WTC11 (cell line): ENCODE measurements at regions not wholly inside any gene's neighbourhood (a gene's known extent, or its start where the extent isn't known, plus 50 kb on each side); places are given as distances from the start of the nearest gene placed in this dataset.

Experiments
- ATAC-seq: fragments of 200-7000 bp; cut with Tn5 transposase; 2 replicates; pipeline ENCODE4 v1.10.0; 2021; ENCODE audit warnings: mild to moderate bottlenecking, moderate library complexity
- CTCF ChIA-PET: fragments of 300-600 bp; sonication (Branson Sonifier 250); formaldehyde crosslinking; loops from one replicate; lab custom pipeline; 2021; ENCODE audit warnings: antibody characterized with exemption; lab: Charles Lee
- POLR2A ChIA-PET: fragments of 350-600 bp; sonication (Branson Sonifier 250); formaldehyde crosslinking; loops from one replicate; lab custom pipeline; 2021; ENCODE audit warnings: antibody characterized with exemption; lab: Charles Lee
- DNase-seq: peaks from one replicate; pipeline ENCODE4 v3.0.0; 2021; ENCODE audit warnings: low spot score
- H3K27ac Mint-ChIP-seq: 2 replicates; pipeline ENCODE4 v1.8.0; 2021; ENCODE audit warnings: mixed read lengths
- H3K27me3 Mint-ChIP-seq: 2 replicates; pipeline ENCODE4 v1.8.0; 2021; ENCODE audit warnings: low read depth, mild to moderate bottlenecking, moderate library complexity, mixed read lengths
- H3K36me3 Mint-ChIP-seq: 2 replicates; pipeline ENCODE4 v1.8.0; 2021; ENCODE audit warnings: mixed read lengths
- H3K4me1 Mint-ChIP-seq: 2 replicates; pipeline ENCODE4 v1.8.0; 2022; ENCODE audit warnings: mixed read lengths
- H3K4me3 Mint-ChIP-seq: 2 replicates; pipeline ENCODE4 v1.8.0; 2021; ENCODE audit warnings: mild to moderate bottlenecking, moderate library complexity, mixed read lengths
- H3K9me3 Mint-ChIP-seq: 2 replicates; pipeline ENCODE4 v1.8.0; 2021; ENCODE audit warnings: mixed read lengths
- CREB1 ChIP-seq: sonication (generic); formaldehyde crosslinking; IDR thresholded peaks from 2 replicates; pipeline ENCODE4 v1.8.0; 2023; ENCODE audit warnings: mild to moderate bottlenecking, missing genetic modification reagents
- ELF4 ChIP-seq: sonication (generic); formaldehyde crosslinking; IDR thresholded peaks from 2 replicates; pipeline ENCODE4 v1.8.1; 2022; ENCODE audit warnings: low read depth, mild to moderate bottlenecking, moderate library complexity, missing genetic modification reagents
- ESRRA ChIP-seq: sonication (generic); formaldehyde crosslinking; IDR thresholded peaks from 2 replicates; pipeline ENCODE4 v1.8.1; 2022; ENCODE audit warnings: mild to moderate bottlenecking, missing genetic modification reagents, borderline replicate concordance
- ETV6 ChIP-seq: sonication (generic); formaldehyde crosslinking; IDR thresholded peaks from 2 replicates; pipeline ENCODE4 v1.8.1; 2022; ENCODE audit warnings: mild to moderate bottlenecking, missing genetic modification reagents
- FOXK1 ChIP-seq: sonication (generic); formaldehyde crosslinking; IDR thresholded peaks from 2 replicates; pipeline ENCODE4 v1.8.0; 2022; ENCODE audit warnings: mild to moderate bottlenecking, moderate library complexity, missing genetic modification reagents
- HMGA2 ChIP-seq: fragments of 250-450 bp; sonication (Bioruptor Pico); IDR thresholded peaks from 2 replicates; pipeline ENCODE4 v1.4.0; 2021; ENCODE audit warnings: mild to moderate bottlenecking, moderate library complexity
- MYBL2 ChIP-seq: sonication (generic); formaldehyde crosslinking; IDR thresholded peaks from 2 replicates; pipeline ENCODE4 v1.8.1; 2023; ENCODE audit warnings: mild to moderate bottlenecking, moderate library complexity, missing genetic modification reagents
- NR1H2 ChIP-seq: sonication (generic); formaldehyde crosslinking; IDR thresholded peaks from 2 replicates; pipeline ENCODE4 v1.9.0; 2021; ENCODE audit warnings: mild to moderate bottlenecking, moderate library complexity, missing genetic modification reagents
- PRRX2 ChIP-seq: fragments of 250-450 bp; sonication (Bioruptor Pico); IDR thresholded peaks from 2 replicates; pipeline ENCODE4 v1.8.0; 2021; ENCODE audit warnings: mild to moderate bottlenecking
- ZNF121 ChIP-seq: sonication (generic); formaldehyde crosslinking; IDR thresholded peaks from 2 replicates; pipeline ENCODE4 v1.8.0; 2023; ENCODE audit warnings: missing genetic modification reagents
- ZNF671 ChIP-seq: fragments of 250-450 bp; sonication (Bioruptor Pico); IDR thresholded peaks from 2 replicates; pipeline ENCODE4 v1.8.0; 2021; ENCODE audit warnings: mild to moderate bottlenecking
- TF ChIP-seq, protein P1 (sequence below): sonication (generic); formaldehyde crosslinking; IDR thresholded peaks from 2 replicates; pipeline ENCODE4 v1.8.1; 2023; ENCODE audit warnings: mild to moderate bottlenecking, missing genetic modification reagents
- TF ChIP-seq, protein P2 (sequence below): sonication (generic); formaldehyde crosslinking; IDR thresholded peaks from 2 replicates; pipeline ENCODE4 v1.8.1; 2022; ENCODE audit warnings: missing genetic modification reagents, borderline replicate concordance
- TF ChIP-seq, protein P3 (sequence below): fragments of 250-450 bp; sonication (Bioruptor Pico); IDR thresholded peaks from 2 replicates; pipeline ENCODE4 v1.9.0; 2021; ENCODE audit warnings: mild to moderate bottlenecking, borderline replicate concordance
- TF ChIP-seq, protein P4 (sequence below): fragments of 250-450 bp; sonication (Bioruptor Pico); IDR thresholded peaks from 2 replicates; pipeline ENCODE4 v1.9.0; 2021; ENCODE audit warnings: mild to moderate bottlenecking
- TF ChIP-seq, protein P5 (sequence below): fragments of 250-450 bp; sonication (Bioruptor Pico); IDR thresholded peaks from 2 replicates; pipeline ENCODE4 v1.8.0; 2021; ENCODE audit warnings: mild to moderate bottlenecking
- TF ChIP-seq, protein P6 (sequence below): sonication (generic); formaldehyde crosslinking; IDR thresholded peaks from 2 replicates; pipeline ENCODE4 v1.8.0; 2023; ENCODE audit warnings: mild to moderate bottlenecking, missing genetic modification reagents
- TF ChIP-seq, protein P7 (sequence below): sonication (generic); formaldehyde crosslinking; IDR thresholded peaks from 2 replicates; pipeline ENCODE4 v1.8.0; 2022; ENCODE audit warnings: mild to moderate bottlenecking, missing genetic modification reagents

DNA sequence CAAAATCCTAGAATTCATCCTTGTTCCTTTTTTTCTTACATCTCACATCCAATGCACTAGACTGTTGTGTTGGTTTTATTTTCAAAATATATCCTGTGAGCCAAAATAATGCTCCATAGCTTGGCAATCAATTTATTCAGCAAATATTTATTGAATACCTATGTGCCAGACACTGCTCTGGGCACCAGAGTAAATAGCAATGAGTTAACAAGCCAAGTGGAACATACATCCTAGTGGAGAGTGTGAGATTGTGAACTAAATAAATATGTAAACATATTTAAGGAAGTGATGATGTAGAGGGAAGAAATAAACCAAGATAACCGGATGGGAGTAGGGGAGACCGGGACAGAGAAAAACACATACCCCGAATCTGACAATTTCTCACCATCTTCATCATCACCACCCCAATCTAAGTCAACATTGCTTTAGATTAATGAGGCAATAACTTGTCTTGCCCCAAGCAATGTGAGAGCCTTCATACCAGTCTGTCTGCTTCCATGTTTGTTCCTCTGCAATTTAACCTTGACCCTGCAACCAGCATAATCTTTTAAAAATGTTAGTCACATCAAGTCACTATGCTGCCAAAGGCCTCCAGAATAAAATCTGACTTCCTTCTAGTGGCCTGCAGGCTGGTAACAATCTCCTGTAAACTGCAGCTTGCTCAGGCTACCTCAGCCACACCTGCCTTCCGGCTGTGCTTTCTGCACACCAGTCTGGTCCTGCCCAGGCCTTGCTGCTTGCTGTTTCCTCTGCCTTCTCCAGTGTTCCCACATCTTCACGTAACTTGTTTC lies 199.2 kb downstream of the DLEU7 start:
- H3K4me1 Mint-ChIP-seq, result peaks cover 3% of the 10 kb centered on the region; the same call in 1 of the 2 replicates
- CTCF ChIA-PET, result no interaction called here
- no peak for ATAC-seq
- H3K36me3 Mint-ChIP-seq, result no peaks in the 10 kb centered on the region
- TF ChIP-seq, protein P1, sequence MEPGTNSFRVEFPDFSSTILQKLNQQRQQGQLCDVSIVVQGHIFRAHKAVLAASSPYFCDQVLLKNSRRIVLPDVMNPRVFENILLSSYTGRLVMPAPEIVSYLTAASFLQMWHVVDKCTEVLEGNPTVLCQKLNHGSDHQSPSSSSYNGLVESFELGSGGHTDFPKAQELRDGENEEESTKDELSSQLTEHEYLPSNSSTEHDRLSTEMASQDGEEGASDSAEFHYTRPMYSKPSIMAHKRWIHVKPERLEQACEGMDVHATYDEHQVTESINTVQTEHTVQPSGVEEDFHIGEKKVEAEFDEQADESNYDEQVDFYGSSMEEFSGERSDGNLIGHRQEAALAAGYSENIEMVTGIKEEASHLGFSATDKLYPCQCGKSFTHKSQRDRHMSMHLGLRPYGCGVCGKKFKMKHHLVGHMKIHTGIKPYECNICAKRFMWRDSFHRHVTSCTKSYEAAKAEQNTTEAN (CRISPR knock-in tag), result no peak
- TF ChIP-seq MYBL2 (CRISPR knock-in tag), result no peak
- no peak for TF ChIP-seq ZNF121 (CRISPR knock-in tag)
- no peak for TF ChIP-seq HMGA2 (CRISPR knock-in tag)
- TF ChIP-seq, protein P2, sequence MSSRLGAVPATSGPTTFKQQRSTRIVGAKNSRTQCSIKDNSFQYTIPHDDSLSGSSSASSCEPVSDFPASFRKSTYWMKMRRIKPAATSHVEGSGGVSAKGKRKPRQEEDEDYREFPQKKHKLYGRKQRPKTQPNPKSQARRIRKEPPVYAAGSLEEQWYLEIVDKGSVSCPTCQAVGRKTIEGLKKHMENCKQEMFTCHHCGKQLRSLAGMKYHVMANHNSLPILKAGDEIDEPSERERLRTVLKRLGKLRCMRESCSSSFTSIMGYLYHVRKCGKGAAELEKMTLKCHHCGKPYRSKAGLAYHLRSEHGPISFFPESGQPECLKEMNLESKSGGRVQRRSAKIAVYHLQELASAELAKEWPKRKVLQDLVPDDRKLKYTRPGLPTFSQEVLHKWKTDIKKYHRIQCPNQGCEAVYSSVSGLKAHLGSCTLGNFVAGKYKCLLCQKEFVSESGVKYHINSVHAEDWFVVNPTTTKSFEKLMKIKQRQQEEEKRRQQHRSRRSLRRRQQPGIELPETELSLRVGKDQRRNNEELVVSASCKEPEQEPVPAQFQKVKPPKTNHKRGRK (CRISPR knock-in tag), result no peak
- TF ChIP-seq, protein P3, sequence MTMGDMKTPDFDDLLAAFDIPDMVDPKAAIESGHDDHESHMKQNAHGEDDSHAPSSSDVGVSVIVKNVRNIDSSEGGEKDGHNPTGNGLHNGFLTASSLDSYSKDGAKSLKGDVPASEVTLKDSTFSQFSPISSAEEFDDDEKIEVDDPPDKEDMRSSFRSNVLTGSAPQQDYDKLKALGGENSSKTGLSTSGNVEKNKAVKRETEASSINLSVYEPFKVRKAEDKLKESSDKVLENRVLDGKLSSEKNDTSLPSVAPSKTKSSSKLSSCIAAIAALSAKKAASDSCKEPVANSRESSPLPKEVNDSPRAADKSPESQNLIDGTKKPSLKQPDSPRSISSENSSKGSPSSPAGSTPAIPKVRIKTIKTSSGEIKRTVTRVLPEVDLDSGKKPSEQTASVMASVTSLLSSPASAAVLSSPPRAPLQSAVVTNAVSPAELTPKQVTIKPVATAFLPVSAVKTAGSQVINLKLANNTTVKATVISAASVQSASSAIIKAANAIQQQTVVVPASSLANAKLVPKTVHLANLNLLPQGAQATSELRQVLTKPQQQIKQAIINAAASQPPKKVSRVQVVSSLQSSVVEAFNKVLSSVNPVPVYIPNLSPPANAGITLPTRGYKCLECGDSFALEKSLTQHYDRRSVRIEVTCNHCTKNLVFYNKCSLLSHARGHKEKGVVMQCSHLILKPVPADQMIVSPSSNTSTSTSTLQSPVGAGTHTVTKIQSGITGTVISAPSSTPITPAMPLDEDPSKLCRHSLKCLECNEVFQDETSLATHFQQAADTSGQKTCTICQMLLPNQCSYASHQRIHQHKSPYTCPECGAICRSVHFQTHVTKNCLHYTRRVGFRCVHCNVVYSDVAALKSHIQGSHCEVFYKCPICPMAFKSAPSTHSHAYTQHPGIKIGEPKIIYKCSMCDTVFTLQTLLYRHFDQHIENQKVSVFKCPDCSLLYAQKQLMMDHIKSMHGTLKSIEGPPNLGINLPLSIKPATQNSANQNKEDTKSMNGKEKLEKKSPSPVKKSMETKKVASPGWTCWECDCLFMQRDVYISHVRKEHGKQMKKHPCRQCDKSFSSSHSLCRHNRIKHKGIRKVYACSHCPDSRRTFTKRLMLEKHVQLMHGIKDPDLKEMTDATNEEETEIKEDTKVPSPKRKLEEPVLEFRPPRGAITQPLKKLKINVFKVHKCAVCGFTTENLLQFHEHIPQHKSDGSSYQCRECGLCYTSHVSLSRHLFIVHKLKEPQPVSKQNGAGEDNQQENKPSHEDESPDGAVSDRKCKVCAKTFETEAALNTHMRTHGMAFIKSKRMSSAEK (CRISPR knock-in tag), result no peak
- TF ChIP-seq, protein P4, sequence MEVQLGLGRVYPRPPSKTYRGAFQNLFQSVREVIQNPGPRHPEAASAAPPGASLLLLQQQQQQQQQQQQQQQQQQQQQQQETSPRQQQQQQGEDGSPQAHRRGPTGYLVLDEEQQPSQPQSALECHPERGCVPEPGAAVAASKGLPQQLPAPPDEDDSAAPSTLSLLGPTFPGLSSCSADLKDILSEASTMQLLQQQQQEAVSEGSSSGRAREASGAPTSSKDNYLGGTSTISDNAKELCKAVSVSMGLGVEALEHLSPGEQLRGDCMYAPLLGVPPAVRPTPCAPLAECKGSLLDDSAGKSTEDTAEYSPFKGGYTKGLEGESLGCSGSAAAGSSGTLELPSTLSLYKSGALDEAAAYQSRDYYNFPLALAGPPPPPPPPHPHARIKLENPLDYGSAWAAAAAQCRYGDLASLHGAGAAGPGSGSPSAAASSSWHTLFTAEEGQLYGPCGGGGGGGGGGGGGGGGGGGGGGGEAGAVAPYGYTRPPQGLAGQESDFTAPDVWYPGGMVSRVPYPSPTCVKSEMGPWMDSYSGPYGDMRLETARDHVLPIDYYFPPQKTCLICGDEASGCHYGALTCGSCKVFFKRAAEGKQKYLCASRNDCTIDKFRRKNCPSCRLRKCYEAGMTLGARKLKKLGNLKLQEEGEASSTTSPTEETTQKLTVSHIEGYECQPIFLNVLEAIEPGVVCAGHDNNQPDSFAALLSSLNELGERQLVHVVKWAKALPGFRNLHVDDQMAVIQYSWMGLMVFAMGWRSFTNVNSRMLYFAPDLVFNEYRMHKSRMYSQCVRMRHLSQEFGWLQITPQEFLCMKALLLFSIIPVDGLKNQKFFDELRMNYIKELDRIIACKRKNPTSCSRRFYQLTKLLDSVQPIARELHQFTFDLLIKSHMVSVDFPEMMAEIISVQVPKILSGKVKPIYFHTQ (CRISPR knock-in tag), result no peak
- TF ChIP-seq ELF4 (CRISPR knock-in tag), result no peak
- TF ChIP-seq, protein P5, sequence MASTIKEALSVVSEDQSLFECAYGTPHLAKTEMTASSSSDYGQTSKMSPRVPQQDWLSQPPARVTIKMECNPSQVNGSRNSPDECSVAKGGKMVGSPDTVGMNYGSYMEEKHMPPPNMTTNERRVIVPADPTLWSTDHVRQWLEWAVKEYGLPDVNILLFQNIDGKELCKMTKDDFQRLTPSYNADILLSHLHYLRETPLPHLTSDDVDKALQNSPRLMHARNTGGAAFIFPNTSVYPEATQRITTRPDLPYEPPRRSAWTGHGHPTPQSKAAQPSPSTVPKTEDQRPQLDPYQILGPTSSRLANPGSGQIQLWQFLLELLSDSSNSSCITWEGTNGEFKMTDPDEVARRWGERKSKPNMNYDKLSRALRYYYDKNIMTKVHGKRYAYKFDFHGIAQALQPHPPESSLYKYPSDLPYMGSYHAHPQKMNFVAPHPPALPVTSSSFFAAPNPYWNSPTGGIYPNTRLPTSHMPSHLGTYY (CRISPR knock-in tag), result no peak
- no peak for TF ChIP-seq FOXK1 (CRISPR knock-in tag)
- no peak for TF ChIP-seq CREB1
- no peak for TF ChIP-seq ETV6 (CRISPR knock-in tag)
- H3K4me3 Mint-ChIP-seq, result no peak overlapping the region
- H3K9me3 Mint-ChIP-seq, result no peaks in the 10 kb centered on the region
- H3K27ac Mint-ChIP-seq, result no peak overlapping the region
- no peaks in the 10 kb centered on the region for H3K27me3 Mint-ChIP-seq
- no peak for DNase-seq
- POLR2A ChIA-PET, result no interaction called here

DNA sequence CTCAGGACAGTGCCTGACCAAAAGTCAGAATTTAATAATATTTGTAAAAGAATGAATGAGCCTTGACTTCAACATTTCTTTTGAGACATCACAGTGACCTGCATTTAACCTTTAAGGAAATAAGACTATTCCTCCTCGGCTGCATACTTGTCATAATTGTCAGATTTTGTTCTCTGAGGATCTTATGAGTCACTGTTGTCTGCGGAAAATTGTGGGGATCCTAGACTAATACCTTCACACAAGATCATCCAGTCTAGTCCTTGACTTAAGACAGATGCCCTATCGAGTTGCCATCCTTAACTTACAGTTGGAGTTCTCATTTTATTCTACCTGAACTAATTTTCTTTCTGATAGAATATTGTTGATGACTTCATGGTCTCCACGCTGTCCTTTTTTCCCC lies 198.4 kb downstream of the DLEU7 start:
- POLR2A ChIA-PET, result no interaction called here
- no peak for ATAC-seq
- no peak overlapping the region for H3K4me3 Mint-ChIP-seq
- no peak for TF ChIP-seq ZNF671
- TF ChIP-seq ESRRA, result no peak
- no peak for TF ChIP-seq NR1H2 (CRISPR knock-in tag)
- no peak for TF ChIP-seq PRRX2
- TF ChIP-seq, protein P6, sequence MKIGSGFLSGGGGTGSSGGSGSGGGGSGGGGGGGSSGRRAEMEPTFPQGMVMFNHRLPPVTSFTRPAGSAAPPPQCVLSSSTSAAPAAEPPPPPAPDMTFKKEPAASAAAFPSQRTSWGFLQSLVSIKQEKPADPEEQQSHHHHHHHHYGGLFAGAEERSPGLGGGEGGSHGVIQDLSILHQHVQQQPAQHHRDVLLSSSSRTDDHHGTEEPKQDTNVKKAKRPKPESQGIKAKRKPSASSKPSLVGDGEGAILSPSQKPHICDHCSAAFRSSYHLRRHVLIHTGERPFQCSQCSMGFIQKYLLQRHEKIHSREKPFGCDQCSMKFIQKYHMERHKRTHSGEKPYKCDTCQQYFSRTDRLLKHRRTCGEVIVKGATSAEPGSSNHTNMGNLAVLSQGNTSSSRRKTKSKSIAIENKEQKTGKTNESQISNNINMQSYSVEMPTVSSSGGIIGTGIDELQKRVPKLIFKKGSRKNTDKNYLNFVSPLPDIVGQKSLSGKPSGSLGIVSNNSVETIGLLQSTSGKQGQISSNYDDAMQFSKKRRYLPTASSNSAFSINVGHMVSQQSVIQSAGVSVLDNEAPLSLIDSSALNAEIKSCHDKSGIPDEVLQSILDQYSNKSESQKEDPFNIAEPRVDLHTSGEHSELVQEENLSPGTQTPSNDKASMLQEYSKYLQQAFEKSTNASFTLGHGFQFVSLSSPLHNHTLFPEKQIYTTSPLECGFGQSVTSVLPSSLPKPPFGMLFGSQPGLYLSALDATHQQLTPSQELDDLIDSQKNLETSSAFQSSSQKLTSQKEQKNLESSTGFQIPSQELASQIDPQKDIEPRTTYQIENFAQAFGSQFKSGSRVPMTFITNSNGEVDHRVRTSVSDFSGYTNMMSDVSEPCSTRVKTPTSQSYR (CRISPR knock-in tag), result no peak
- TF ChIP-seq, protein P7, sequence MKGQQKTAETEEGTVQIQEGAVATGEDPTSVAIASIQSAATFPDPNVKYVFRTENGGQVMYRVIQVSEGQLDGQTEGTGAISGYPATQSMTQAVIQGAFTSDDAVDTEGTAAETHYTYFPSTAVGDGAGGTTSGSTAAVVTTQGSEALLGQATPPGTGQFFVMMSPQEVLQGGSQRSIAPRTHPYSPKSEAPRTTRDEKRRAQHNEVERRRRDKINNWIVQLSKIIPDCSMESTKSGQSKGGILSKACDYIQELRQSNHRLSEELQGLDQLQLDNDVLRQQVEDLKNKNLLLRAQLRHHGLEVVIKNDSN (CRISPR knock-in tag), result no peak

More for the DNA sequence above, 198.4 kb downstream of the DLEU7 start:
- Mint-ChIP-seq H3K27me3 (no peaks in the 10 kb centered on the region), H3K4me1 (peaks cover 3% of the 10 kb centered on the region; the same call in 1 of the 2 replicates), H3K36me3 (no peaks in the 10 kb centered on the region), H3K27ac (no peak overlapping the region), H3K9me3 (no peaks in the 10 kb centered on the region)
- CTCF ChIA-PET, result no interaction called here
- no peak for DNase-seq
